ENCODE measurements at regions not wholly inside any gene's neighbourhood (a gene's known extent, or its start where the extent isn't known, plus 50 kb on each side); places are given as distances from the start of the nearest gene placed in this dataset.
"Not testable (repeated sequence)": the region's sequence is repeated elsewhere in the genome, so short reads cannot be mapped to it uniquely, and the experiment has no call there.

- DNase-seq, result no peak
Measured at GRCh38 chr7:119724041-119724792, 548.8 kb upstream of the KCND2 start.

GRCh38 chr7:119733127-119733879, 539.7 kb upstream of the KCND2 start:
- no peak for DNase-seq

GRCh38 chr7:119737390-119737789, 535.6 kb upstream of the KCND2 start:
- DNase-seq, result no peak

GRCh38 chr7:119745280-119745679, 527.7 kb upstream of the KCND2 start:
- not testable (repeated sequence) for DNase-seq

GRCh38 chr7:119748251-119748860, 524.6 kb upstream of the KCND2 start:
- no peak for DNase-seq

GRCh38 chr7:119748991-119749390, 524.0 kb upstream of the KCND2 start:
- DNase-seq, result no peak

- no peak for DNase-seq
Measured at GRCh38 chr7:119756687-119757086, 516.3 kb upstream of the KCND2 start.

GRCh38 chr7:119758254-119758653, 514.7 kb upstream of the KCND2 start:
- DNase-seq, result no peak

- DNase-seq, result no peak
Measured at GRCh38 chr7:119761776-119762175, 511.2 kb upstream of the KCND2 start.

- DNase-seq, result no peak
Measured at GRCh38 chr7:119782286-119782685, 490.7 kb upstream of the KCND2 start.

- DNase-seq, result no peak
Measured at GRCh38 chr7:119783799-119784198, 489.2 kb upstream of the KCND2 start.

- DNase-seq, result no peak
Measured at GRCh38 chr7:119802147-119802546, 470.8 kb upstream of the KCND2 start.

- no peak for DNase-seq
Measured at GRCh38 chr7:119825091-119825655, 447.8 kb upstream of the KCND2 start.

GRCh38 chr7:119826547-119826946, 446.4 kb upstream of the KCND2 start:
- DNase-seq, result no peak

- DNase-seq, result no peak
Measured at GRCh38 chr7:119838444-119838843, 434.5 kb upstream of the KCND2 start.

GRCh38 chr7:119842337-119842736, 430.6 kb upstream of the KCND2 start:
- DNase-seq, result no peak

GRCh38 chr7:119842786-119843185, 430.2 kb upstream of the KCND2 start:
- no peak for DNase-seq

- no peak for DNase-seq
Measured at GRCh38 chr7:119861385-119861784, 411.6 kb upstream of the KCND2 start.

- DNase-seq, result no peak
Measured at GRCh38 chr7:119868387-119868786, 404.6 kb upstream of the KCND2 start.

- DNase-seq, result no peak
Measured at GRCh38 chr7:119879835-119880234, 393.1 kb upstream of the KCND2 start.

GRCh38 chr7:119886007-119886406, 387.0 kb upstream of the KCND2 start:
- DNase-seq, result no peak

GRCh38 chr7:119886525-119886924, 386.4 kb upstream of the KCND2 start:
- not testable (repeated sequence) for DNase-seq

GRCh38 chr7:119888251-119888650, 384.7 kb upstream of the KCND2 start:
- DNase-seq, result no peak
